HCT116 (cell line): ENCODE measurements at regions not wholly inside any gene's neighbourhood (a gene's known extent, or its start where the extent isn't known, plus 50 kb on each side); places are given as distances from the start of the nearest gene placed in this dataset.

Experiments used
- ATAC-seq: fragments of 200-7000 bp; cut with Tn5 transposase; 2 replicates; pipeline ENCODE4 v1.9.1; 2020; ENCODE audit warnings: mild to moderate bottlenecking, moderate library complexity
- BruUV-seq: library from RNA; stranded (reverse); fragments of 400-500 nt; replicated peaks from 2 replicates; lab custom pipeline; 2021; lab: Mats Ljungman, UMichigan
- CTCF ChIA-PET: fragments of 300-600 bp; sonication (Branson Sonifier 250); formaldehyde crosslinking; loops from one replicate; lab custom pipeline; 2021; ENCODE audit warnings: antibody characterized with exemption; lab: Charles Lee
- POLR2A ChIA-PET: fragments of 300-600, 350-600 bp; sonication (Branson Sonifier 250); formaldehyde crosslinking; loops from one replicate; lab custom pipeline; 2021; ENCODE audit warnings: antibody characterized with exemption; lab: Charles Lee
- RAD21 ChIA-PET, 2 experiments: fragments of 300-600 bp; sonication (Branson Sonifier 250); formaldehyde crosslinking; loops; one replicate each; lab custom pipeline; 2023; ENCODE audit warnings: low total read pairs in 2 of 2; ENCODE audit not compliant: uncharacterized antibody in 2 of 2, unreplicated experiment in 2 of 2, low non-redundant PET in 1 of 2; lab: Charles Lee
- DNase-seq: peaks from one replicate; pipeline ENCODE4 v3.0.0-alpha.2; 2010; ENCODE audit warnings: low read depth, low spot score
- H2AFZ ChIP-seq: fragments of 200-600 bp; shearing (Covaris generic), sonication (generic); 2 replicates; pipeline ENCODE4 v1.6.1; 2017; ENCODE audit warnings: low read depth, mixed run types, mixed read lengths, antibody characterized with exemption, low read length; ENCODE audit not compliant: poor library complexity, severe bottlenecking
- H3K27ac ChIP-seq: 2 replicates; pipeline ENCODE4 v1.5.1; 2012; ENCODE audit warnings: low read depth, low read length
- H3K27me3 ChIP-seq: fragments of 200-600 bp; sonication (generic); 2 replicates; pipeline ENCODE4 v1.6.1; 2016; ENCODE audit warnings: mixed run types, low read length, mixed read lengths; ENCODE audit not compliant: insufficient read depth
- H3K36me3 ChIP-seq, 2 experiments: fragments of 200-500 bp in 1 of 2; fragments of 200-600 bp in 1 of 2; sonication (Bioruptor generic) in 1 of 2; sonication (generic) in 1 of 2; 2 replicates each; pipeline versions ENCODE4 v1.5.1 to v1.6.1; 2014 to 2016; ENCODE audit warnings: low read length in 2 of 2, inconsistent platforms in 1 of 2, mixed read lengths in 1 of 2, mixed run types in 1 of 2; ENCODE audit not compliant: insufficient read depth in 2 of 2, control insufficient read depth in 1 of 2
- H3K4me1 ChIP-seq, 2 experiments: fragments of 200-600 bp in 1 of 2; sonication (generic) in 1 of 2; 2 replicates each; pipeline versions ENCODE4 v1.5.1 to v1.6.1; 2012 to 2017; ENCODE audit warnings: low read length in 2 of 2, inconsistent platforms in 1 of 2, mild to moderate bottlenecking in 1 of 2, mixed read lengths in 1 of 2, mixed run types in 1 of 2, moderate library complexity in 1 of 2; ENCODE audit not compliant: insufficient read depth in 2 of 2, control insufficient read depth in 1 of 2
- H3K4me2 ChIP-seq: fragments of 200-600 bp; sonication (generic); 2 replicates; pipeline ENCODE4 v1.6.1; 2017; ENCODE audit warnings: mixed run types, low read length, mixed read lengths
- H3K4me3 ChIP-seq, 2 experiments: fragments of 200-600 bp in 1 of 2; sonication (generic) in 1 of 2; replicated peaks in 1 of 2; 2 replicates each; pipeline ENCODE4 v1.5.1; 2011 to 2016; ENCODE audit warnings: low read length in 2 of 2, control low read depth in 1 of 2, low read depth in 1 of 2, mild to moderate bottlenecking in 1 of 2, mixed read lengths in 1 of 2, mixed run types in 1 of 2
- H3K79me2 ChIP-seq: fragments of 200-600 bp; sonication (generic); 2 replicates; pipeline ENCODE4 v1.6.1; 2017; ENCODE audit warnings: mild to moderate bottlenecking, mixed run types, low read length, moderate library complexity, mixed read lengths; ENCODE audit not compliant: insufficient read depth
- H3K9ac ChIP-seq: fragments of 200-600 bp; sonication (generic); 2 replicates; pipeline ENCODE4 v1.6.1; 2016; ENCODE audit warnings: low read length, mixed read lengths
- H3K9me2 ChIP-seq: fragments of 200-600 bp; sonication (generic), shearing (Covaris generic); 2 replicates; pipeline ENCODE4 v1.6.1; 2017; ENCODE audit warnings: mixed run types, mild to moderate bottlenecking, moderate library complexity; ENCODE audit not compliant: insufficient read depth
- H3K9me3 ChIP-seq, 2 experiments: fragments of 200-500 bp in 1 of 2; fragments of 200-600 bp in 1 of 2; sonication (Bioruptor generic) in 1 of 2; sonication (generic) in 1 of 2; 2 replicates each; pipeline ENCODE4 v1.6.1; 2014 to 2017; ENCODE audit warnings: low read length in 2 of 2, mixed read lengths in 2 of 2, inconsistent platforms in 1 of 2, low read depth in 1 of 2, mild to moderate bottlenecking in 1 of 2, mixed run types in 1 of 2, moderate library complexity in 1 of 2; ENCODE audit not compliant: control insufficient read depth in 1 of 2, insufficient read depth in 1 of 2
- H4K20me1 ChIP-seq: fragments of 200-600 bp; sonication (generic), shearing (Covaris generic); 2 replicates; pipeline ENCODE4 v1.6.1; 2017; ENCODE audit warnings: mixed run types, mild to moderate bottlenecking, moderate library complexity; ENCODE audit not compliant: insufficient read depth
- CEBPB ChIP-seq: IDR thresholded peaks from 2 replicates; pipeline ENCODE4 v1.6.1; 2012; ENCODE audit warnings: low read depth
- ELF1 ChIP-seq: IDR thresholded peaks from 2 replicates; pipeline ENCODE4 v1.6.1; 2012; ENCODE audit warnings: low read depth, borderline replicate concordance
- EZH2 ChIP-seq: fragments of 200-600 bp; sonication (generic); IDR thresholded peaks from 2 replicates; pipeline ENCODE4 v1.6.1; 2017; ENCODE audit warnings: antibody characterized with exemption, mixed run types
- JUND ChIP-seq: IDR thresholded peaks from 2 replicates; pipeline ENCODE4 v1.6.1; 2012
- MAX ChIP-seq: IDR thresholded peaks from 2 replicates; pipeline ENCODE4 v1.6.1; 2012
- POLR2A ChIP-seq: IDR thresholded peaks from 2 replicates; pipeline ENCODE4 v1.7.0; 2011; ENCODE audit warnings: borderline replicate concordance; ENCODE audit not compliant: insufficient read depth, insufficient read length; ENCODE audit errors: extremely low read depth
- REST ChIP-seq: IDR thresholded peaks from 2 replicates; pipeline ENCODE4 v1.6.1; 2012; ENCODE audit warnings: low read depth
- SIN3A ChIP-seq: IDR thresholded peaks from 2 replicates; pipeline ENCODE4 v1.6.1; 2012; ENCODE audit warnings: low read depth
- SP1 ChIP-seq: IDR thresholded peaks from 2 replicates; pipeline ENCODE4 v1.6.1; 2012; ENCODE audit warnings: low read depth
- SRF ChIP-seq: IDR thresholded peaks from 2 replicates; pipeline ENCODE4 v1.6.1; 2012; ENCODE audit warnings: low read depth
- TCF7L2 ChIP-seq: IDR thresholded peaks from 2 replicates; pipeline ENCODE4 v1.7.0; 2011; ENCODE audit warnings: borderline replicate concordance, inconsistent platforms; ENCODE audit not compliant: insufficient read depth, insufficient read length; ENCODE audit errors: extremely low read depth
- ZNF274 ChIP-seq: fragments of 200-500 bp; sonication (Bioruptor generic); IDR thresholded peaks from 2 replicates; pipeline ENCODE4 v1.6.1; 2014; ENCODE audit warnings: mild to moderate bottlenecking, low read depth, low read length, inconsistent platforms
- intact Hi-C: fragments of 100-400 bp; cut with micrococcal nuclease; formaldehyde crosslinking; loops from 2 replicates; pipeline ENCODE4 v1.10.0; 2022

- no peak overlapping the region for H3K9ac ChIP-seq
- no peaks in the 10 kb centered on the region for H4K20me1 ChIP-seq
- ATAC-seq = no peak
- H3K4me2 ChIP-seq = no peak overlapping the region
- no peak overlapping the region for H3K4me3 ChIP-seq
- no peaks in the 10 kb centered on the region for H3K79me2 ChIP-seq
- no peaks in the 10 kb centered on the region for H3K27me3 ChIP-seq
- no peaks in the 10 kb centered on the region for H3K9me2 ChIP-seq
- TF ChIP-seq ELF1 = no peak
- no peak for TF ChIP-seq SRF
- no peak for TF ChIP-seq TCF7L2
- TF ChIP-seq CEBPB = no peak
- no peak for TF ChIP-seq REST
- no peak overlapping the region for H3K27ac ChIP-seq
- no peaks in the 10 kb centered on the region for H3K36me3 ChIP-seq
- H2AFZ ChIP-seq = no peak overlapping the region
- ChIA-PET RAD21 (no interaction called here), CTCF (interaction anchor here (1.1 kb wide), 1 partner anchor 12 kb away, joined by 3 read pairs; no protein-coding TSS in a partner anchor), POLR2A (no interaction called here)
- DNase-seq = no peak
- no TSS peak for BruUV-seq
- no peaks in the 10 kb centered on the region for H3K4me1 ChIP-seq
- intact Hi-C loops = loop anchor here (10.0 kb wide), 1 partner anchor 1333 kb away; no protein-coding TSS in a partner anchor
- no peaks in the 10 kb centered on the region for H3K9me3 ChIP-seq
These were observed 309.3 kb upstream of the ACTBL2 start for GRCh38 chr5:57791875-57792274.

- ChIA-PET CTCF (no interaction called here), RAD21 (no interaction called here), POLR2A (no interaction called here)
- no peak overlapping the region for H3K4me3 ChIP-seq
- no peaks in the 10 kb centered on the region for H3K9me2 ChIP-seq
- no peaks in the 10 kb centered on the region for H3K79me2 ChIP-seq
- H3K27me3 ChIP-seq = no peaks in the 10 kb centered on the region
- H3K27ac ChIP-seq = no peak overlapping the region
- BruUV-seq = no TSS peak
- H3K4me2 ChIP-seq = no peak overlapping the region
- no peak for TF ChIP-seq EZH2
- TF ChIP-seq SIN3A = no peak
- no peak for TF ChIP-seq JUND
- no peak for TF ChIP-seq SP1
- TF ChIP-seq POLR2A = no peak
- no peak for TF ChIP-seq MAX
- no peak for TF ChIP-seq ELF1
- TF ChIP-seq ZNF274 = no peak
- no peaks in the 10 kb centered on the region for H3K36me3 ChIP-seq
- DNase-seq = no peak
- no peaks in the 10 kb centered on the region for H3K4me1 ChIP-seq
- intact Hi-C loops = no loop called here
- no peaks in the 10 kb centered on the region for H3K9me3 ChIP-seq
- no peak overlapping the region for H3K9ac ChIP-seq
- no peak for ATAC-seq
- H4K20me1 ChIP-seq = no peaks in the 10 kb centered on the region
- H2AFZ ChIP-seq = peak overlapping the region; percentile 47
These were observed 303.3 kb upstream of the ACTBL2 start for GRCh38 chr5:57785946-57786345.
